ENCODE measurements at regions not wholly inside any gene's neighbourhood (a gene's known extent, or its start where the extent isn't known, plus 50 kb on each side); places are given as distances from the start of the nearest gene placed in this dataset.

DNA sequence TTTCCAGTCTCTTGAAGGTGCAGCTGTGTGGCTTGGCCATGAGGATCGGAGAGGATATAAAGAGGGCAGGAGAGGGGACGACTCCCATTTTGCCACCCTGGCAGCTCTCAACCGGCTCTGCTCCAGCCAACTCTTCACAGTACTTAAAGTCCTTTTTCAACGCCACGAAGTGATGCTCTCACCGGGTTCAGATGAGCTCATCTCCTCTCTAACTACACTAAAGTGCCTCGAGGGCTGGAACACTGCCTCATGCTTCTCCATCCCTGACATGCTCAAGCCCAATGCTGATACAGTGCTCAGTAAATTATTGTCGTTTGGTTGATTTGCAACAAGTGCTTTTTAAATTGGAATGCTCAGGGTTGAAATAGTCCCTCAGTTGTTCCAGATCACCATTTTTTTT is 97.8 kb downstream of the GTPBP8 start:
- Histone ChIP-seq H2AFZ (ENCODE audit: low read length) (no peak overlapping the region), H2BK20ac (ENCODE audit: low read length) (no peak overlapping the region), H3K23me2 (ENCODE audit: low read depth, low read length) (no peaks in the 10 kb centered on the region; the same call in 1 of the 2 replicates), H3K9ac (replicated peaks in 1 of 4; ENCODE audit: extremely low read depth in 1 of 4, low read depth in 3 of 4, low read length in 3 of 4) (no peak overlapping the region), H4K91ac (replicated peaks; ENCODE audit: insufficient read length, low read length) (no peak overlapping the region), H3K79me2 (ENCODE audit: control insufficient read depth in 1 of 2, insufficient read depth in 2 of 2, low read length in 2 of 2) (no peaks in the 10 kb centered on the region), H3K18ac (ENCODE audit: extremely low read depth, low read length) (no peak overlapping the region), H2BK12ac (ENCODE audit: low read depth, low read length) (no peak overlapping the region), H4K5ac (ENCODE audit: insufficient read length, low read depth, low read length) (no peak overlapping the region), H3K4ac (replicated peaks; ENCODE audit: insufficient read length, low read depth, low read length) (no peak overlapping the region), H3K23ac (ENCODE audit: insufficient read length) (no peak overlapping the region), H4K20me1 (replicated peaks in 1 of 2; ENCODE audit: control insufficient read depth in 1 of 2, insufficient read depth in 2 of 2, low read length in 2 of 2) (no peaks in the 10 kb centered on the region), H3K27ac (ENCODE audit: low read depth, low read length) (no peak overlapping the region), H2AK5ac (ENCODE audit: low read depth, low read length) (no peak overlapping the region), H3K27me3 (replicated peaks in 1 of 4; ENCODE audit: control insufficient read depth in 3 of 4, extremely low read depth in 1 of 4, insufficient read depth in 3 of 4, low read length in 3 of 4) (no peaks in the 10 kb centered on the region), H3K9me3 (ENCODE audit: insufficient read depth in 2 of 2, low read depth in 1 of 2, low read length in 1 of 2) (no peaks in the 10 kb centered on the region), H2BK15ac (ENCODE audit: low read length) (no peak overlapping the region), H3K14ac (ENCODE audit: insufficient read length) (no peak overlapping the region), H3K56ac (replicated peaks; ENCODE audit: insufficient read length, low read depth, low read length) (no peak overlapping the region), H3K4me3 (ENCODE audit: extremely low read depth in 1 of 4, insufficient read depth in 2 of 4, low read depth in 3 of 4, low read length in 4 of 4) (no peak overlapping the region), H3K79me1 (ENCODE audit: low read depth, low read length) (no peaks in the 10 kb centered on the region), H3K4me2 (ENCODE audit: insufficient read depth in 1 of 2, low read depth in 2 of 2, low read length in 2 of 2) (no peak overlapping the region), H2BK120ac (replicated peaks; ENCODE audit: low read depth, low read length) (no peak overlapping the region), H2BK5ac (ENCODE audit: low read depth, low read length) (no peak overlapping the region), H3K36me3 (ENCODE audit: control insufficient read depth in 2 of 4, insufficient read depth in 4 of 4, low read length in 3 of 4) (no peaks in the 10 kb centered on the region), H3K4me1 (replicated peaks in 1 of 4; ENCODE audit: control insufficient read depth in 3 of 4, insufficient read depth in 4 of 4, low read length in 3 of 4) (peaks cover 0 to 6% (median 4%) of the 10 kb centered on the region in 4 experiments; a peak in 3 of 7 replicates), H4K8ac (ENCODE audit: extremely low read depth, insufficient read depth, low read length) (no peak overlapping the region)
- no peak for FAIRE-seq
- ChIA-PET POLR2A (ENCODE audit: partially characterized antibody) (no interaction called here), CTCF (ENCODE audit: partially characterized antibody) (interaction anchor here (1.0 to 2.9 kb wide), 5 partner anchors 8 to 200 kb away, joined by 4 to 13 read pairs (median 7); no protein-coding TSS in a partner anchor)
- no peak for DNase-seq (ENCODE audit: low read depth in 1 of 2, low spot score in 2 of 2)
- TF ChIP-seq CREB1 (IDR thresholded peaks at IDR 0.05): no peak
- TF ChIP-seq BACH1 (IDR thresholded peaks at IDR 0.05; ENCODE audit: low read length): no peak
- TF ChIP-seq, protein P1, sequence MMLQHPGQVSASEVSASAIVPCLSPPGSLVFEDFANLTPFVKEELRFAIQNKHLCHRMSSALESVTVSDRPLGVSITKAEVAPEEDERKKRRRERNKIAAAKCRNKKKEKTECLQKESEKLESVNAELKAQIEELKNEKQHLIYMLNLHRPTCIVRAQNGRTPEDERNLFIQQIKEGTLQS (IDR thresholded peaks at IDR 0.05; ENCODE audit: insufficient read depth, low read depth, low read length): no peak
- 86% methylated on average over 8 of the region's 8 CpGs; no CpG with 5 or more reads in 1 of the 2 experiments for WGBS, 2 experiments (ENCODE audit: extremely low coverage in 1 of 2, insufficient coverage in 1 of 2, insufficient read length in 1 of 2, insufficient replicate concordance in 2 of 2, low coverage in 1 of 2, low lambda C conversion rate in 2 of 2, missing lambda C conversion rate in 1 of 2)
